Epithelial cell of prostate (primary cell): ENCODE measurements at regions not wholly inside any gene's neighbourhood (a gene's known extent, or its start where the extent isn't known, plus 50 kb on each side); places are given as distances from the start of the nearest gene placed in this dataset.

Experiments
- DNase-seq: peaks from one replicate; pipeline ENCODE4 v3.0.0-alpha.2; 2011; ENCODE audit warnings: low read depth, low spot score
- H3K27ac ChIP-seq: fragments of 450-650 bp; 2 replicates; pipeline ENCODE4 v1.5.1; 2017; ENCODE audit warnings: mild to moderate bottlenecking

GRCh38 chr10:33681595-33681994 is 347.1 kb upstream of the NRP1 start:
- no peak for DNase-seq
- no peak overlapping the region for H3K27ac ChIP-seq

DNA sequence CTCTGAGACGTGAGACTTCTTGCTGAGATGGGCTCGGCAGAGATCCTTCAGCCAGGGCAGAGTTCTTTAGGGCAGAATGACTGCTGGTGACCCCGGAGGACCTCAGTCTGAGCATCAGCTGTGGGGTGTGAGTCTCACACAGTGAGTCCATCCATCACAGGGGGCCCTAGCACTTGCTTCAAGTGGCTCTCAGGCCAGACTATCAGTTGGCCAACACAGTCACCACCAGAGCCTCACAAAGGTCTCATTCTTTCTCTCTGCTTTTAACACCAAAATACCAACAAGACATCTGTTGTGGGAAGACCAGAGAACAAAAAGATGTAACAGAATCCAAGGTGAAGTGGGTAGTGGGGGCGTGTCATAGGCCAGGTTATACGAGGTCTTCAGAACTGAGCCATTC is 345.6 kb upstream of the NRP1 start:
- no peak overlapping the region for H3K27ac ChIP-seq
- no peak for DNase-seq

GRCh38 chr10:33676606-33677339 is 342.3 kb upstream of the NRP1 start:
- no peak overlapping the region for H3K27ac ChIP-seq
- no peak for DNase-seq

- no peak for DNase-seq
- peak overlapping the region; percentile 15 for H3K27ac ChIP-seq
Observed at GRCh38 chr10:33674986-33675599, 340.6 kb upstream of the NRP1 start.

- no peak for DNase-seq
- H3K27ac ChIP-seq = no peak overlapping the region
Observed at GRCh38 chr10:33674491-33674890, 340.0 kb upstream of the NRP1 start.

DNA sequence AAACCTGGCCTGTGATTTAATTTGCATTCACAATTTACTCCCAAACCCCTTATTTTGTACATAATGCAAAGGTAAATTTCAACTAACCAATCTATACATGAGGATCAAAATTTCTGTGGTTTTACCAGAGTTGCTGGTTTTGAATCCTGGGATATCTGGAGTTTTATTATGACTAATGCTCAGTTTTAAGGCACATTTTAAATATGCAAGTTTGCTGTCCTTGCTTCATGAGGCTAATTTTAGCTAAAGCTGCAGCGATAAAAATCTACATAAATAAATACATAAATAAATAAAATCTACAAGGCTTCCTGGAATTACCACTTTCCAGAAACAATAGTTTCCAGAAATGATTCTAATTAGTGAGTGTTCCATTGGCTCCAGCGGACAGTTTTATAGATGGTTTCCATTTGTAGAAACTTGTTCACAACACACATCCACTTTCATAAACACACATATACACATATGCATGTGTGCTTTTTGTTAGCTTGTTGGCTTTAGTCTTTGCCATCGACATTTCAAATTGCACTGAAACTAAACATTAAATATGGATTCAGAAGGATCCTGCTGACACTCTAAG is 339.5 kb upstream of the NRP1 start:
- no peak for DNase-seq
- no peak overlapping the region for H3K27ac ChIP-seq

DNA sequence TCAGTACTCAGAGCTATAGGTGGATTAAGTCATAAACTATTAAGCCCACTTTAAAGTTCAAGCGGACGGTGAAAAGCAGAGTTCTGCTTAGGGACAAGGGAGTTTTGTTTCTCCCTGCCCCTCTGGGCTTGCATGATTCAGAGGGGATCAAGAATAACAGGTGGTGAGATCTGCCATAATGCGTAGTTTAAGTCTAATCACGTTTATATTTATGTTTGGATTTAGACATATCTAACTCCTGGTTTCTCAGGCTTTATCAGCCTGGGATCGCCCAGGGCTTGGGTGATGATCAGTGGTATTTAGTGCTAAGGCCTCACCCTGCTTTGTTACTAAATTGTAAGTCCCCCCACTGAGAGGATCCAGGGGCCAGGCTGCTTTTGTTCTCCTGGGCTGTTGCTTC is 335.4 kb upstream of the NRP1 start:
- H3K27ac ChIP-seq = no peak overlapping the region
- no peak for DNase-seq

- no peak overlapping the region for H3K27ac ChIP-seq
- no peak for DNase-seq
Observed at GRCh38 chr10:33666686-33667480, 332.4 kb upstream of the NRP1 start.

- H3K27ac ChIP-seq = no peak overlapping the region
- no peak for DNase-seq
Observed at GRCh38 chr10:33665501-33665900, 331.0 kb upstream of the NRP1 start.

DNA sequence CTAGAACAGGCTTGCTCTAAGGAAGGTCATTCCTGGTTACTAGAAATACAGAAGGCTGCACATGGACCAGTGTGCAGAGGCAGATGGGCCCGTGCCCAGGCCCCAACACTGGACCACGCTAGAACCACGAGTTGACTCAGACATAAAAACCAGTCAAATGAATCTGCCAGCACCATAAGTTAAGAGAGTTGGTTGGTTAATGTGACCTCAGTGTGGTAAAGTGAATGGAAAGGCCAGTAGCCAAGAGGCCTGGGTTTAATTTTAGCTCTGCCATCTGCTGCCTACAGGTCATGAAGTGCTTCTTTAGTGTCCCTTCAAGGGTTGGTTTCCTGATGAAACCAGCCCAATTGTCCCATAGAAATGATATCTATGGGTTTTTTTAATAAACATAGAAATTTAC is 329.6 kb upstream of the NRP1 start:
- no peak for DNase-seq
- H3K27ac ChIP-seq = no peak overlapping the region

DNA sequence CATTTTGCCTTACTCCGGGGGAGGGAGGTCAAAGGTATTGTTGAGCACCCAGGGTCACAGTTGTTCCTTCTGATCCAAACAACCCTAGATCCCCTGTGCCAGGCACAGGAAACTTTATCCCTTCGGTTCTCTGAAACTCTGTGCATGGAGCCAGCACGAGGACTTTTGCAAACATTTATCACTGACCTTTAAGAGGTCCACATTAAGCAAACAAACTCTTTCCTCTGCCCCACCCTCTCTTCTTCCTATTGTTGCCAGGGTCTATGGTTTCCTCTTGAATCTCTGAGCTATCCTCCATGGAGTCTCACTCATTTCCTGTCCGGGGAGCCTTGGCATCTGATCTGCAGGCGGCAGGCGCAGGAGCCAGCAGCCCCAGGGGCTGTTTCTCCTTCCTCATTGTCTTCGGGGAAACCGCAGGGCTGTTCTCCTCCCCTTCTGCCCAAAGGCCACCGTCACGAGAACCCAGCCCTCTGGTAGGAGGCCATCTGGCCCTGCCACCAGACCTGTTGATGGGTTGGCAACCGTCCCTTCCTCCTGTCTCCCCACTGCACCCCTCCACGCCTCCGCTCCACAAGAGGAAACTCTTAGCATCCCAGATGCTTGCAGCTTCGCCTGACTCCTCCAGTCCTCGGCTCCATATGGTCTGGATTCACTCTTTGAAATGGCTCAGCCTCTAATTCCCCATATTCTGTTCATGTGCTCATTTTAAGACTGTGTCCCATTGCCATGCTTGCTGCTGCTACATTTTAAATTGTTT is 327.3 kb upstream of the NRP1 start:
- H3K27ac ChIP-seq = peak overlapping the region; percentile 26
- DNase-seq = no peak

DNA sequence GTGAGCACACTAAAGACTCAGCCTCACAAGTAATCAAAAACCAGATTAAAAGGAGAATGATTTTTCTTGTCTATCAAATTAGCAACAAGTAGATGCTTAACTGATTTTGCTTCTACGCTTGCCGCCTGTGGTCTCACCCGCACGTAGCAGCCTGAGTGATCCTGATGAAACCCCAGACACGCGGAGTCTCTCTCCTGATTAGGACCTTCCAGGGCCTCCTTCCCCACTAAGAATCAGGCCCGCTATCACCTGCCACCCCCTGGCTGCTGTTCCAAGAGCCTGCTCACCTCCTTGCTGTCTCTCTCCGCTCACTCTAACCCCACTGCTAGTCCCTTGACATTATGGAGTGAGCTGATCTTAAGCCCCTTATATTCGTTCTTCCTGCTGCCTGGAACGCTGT is 325.9 kb upstream of the NRP1 start:
- H3K27ac ChIP-seq = no peak overlapping the region
- no peak for DNase-seq

DNA sequence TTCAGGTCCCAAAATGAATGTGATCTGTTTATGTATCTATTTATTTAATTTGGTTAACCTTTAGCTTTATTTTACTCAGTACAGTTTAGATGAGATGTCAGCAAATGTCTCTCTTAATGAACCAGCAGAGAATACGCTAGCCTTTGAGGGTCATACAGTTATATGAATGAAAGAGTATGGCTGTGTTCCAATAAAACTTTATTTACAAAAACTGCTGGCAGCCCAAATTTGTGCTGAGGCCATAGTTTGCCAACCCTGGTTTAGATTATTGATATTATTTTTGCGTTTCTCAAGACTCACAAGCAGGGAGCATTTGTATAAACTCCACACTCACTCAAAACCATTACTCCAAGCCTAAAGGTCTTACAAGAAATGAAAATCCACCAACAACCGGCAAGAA is 323.4 kb upstream of the NRP1 start:
- no peak overlapping the region for H3K27ac ChIP-seq
- no peak for DNase-seq

DNA sequence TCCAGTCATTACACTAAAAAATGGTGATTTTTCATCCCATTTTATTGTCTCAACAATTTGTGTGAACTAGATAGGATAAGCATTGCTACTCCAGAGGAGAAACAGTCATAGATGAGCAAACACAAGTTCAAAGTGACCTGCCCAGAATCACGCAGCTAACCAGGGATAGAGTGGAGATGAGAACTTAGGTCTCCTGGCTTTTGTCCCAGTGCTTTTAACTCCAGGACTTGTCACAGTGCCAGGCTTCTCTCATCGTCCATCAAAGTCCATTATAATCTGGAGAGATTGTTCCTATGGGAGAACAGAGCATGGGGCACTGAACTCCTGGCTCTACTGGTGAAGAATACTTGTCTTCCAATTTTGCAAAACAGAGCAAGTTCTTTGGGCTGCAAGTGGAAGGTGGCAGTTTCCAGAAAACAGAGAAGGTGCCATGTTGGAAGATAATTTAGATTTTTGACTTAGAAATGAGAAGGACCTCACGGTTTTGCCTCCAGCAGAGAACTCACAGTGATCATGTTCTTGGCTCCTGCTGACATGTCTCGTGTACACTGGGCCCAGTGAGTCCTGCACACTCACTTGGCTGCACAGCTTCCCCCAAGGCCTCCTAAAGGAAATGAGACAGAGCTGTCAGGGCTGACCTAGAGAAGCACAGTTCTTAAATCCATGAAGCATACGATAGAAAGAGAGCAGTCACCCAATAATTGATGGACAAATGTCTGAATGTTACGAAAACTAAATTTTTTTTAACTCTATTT is 322.9 kb upstream of the NRP1 start:
- H3K27ac ChIP-seq = no peak overlapping the region
- DNase-seq = no peak

DNA sequence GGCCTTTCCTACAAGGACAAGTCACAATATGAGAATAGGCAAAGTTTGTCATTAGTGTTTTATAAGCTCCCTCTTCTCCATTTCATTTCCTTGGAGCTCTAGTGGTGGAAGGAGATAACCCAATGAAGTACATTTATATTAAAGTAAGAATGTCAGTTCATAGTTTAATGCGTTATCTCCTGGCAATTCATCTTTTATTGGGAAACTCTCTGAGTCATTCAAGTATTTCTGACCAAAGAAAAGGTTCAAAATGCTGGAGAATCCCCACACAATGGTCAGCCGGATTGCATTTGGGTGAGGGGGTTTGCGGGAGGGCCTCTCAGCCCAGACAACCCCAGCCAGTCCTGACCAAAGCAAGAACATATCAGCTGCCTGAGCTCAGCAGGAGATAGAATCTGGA is 321.5 kb upstream of the NRP1 start:
- DNase-seq = no peak
- H3K27ac ChIP-seq = no peak overlapping the region

- H3K27ac ChIP-seq = no peak overlapping the region
- DNase-seq = no peak
Observed at GRCh38 chr10:33655165-33655815, 320.8 kb upstream of the NRP1 start.

DNA sequence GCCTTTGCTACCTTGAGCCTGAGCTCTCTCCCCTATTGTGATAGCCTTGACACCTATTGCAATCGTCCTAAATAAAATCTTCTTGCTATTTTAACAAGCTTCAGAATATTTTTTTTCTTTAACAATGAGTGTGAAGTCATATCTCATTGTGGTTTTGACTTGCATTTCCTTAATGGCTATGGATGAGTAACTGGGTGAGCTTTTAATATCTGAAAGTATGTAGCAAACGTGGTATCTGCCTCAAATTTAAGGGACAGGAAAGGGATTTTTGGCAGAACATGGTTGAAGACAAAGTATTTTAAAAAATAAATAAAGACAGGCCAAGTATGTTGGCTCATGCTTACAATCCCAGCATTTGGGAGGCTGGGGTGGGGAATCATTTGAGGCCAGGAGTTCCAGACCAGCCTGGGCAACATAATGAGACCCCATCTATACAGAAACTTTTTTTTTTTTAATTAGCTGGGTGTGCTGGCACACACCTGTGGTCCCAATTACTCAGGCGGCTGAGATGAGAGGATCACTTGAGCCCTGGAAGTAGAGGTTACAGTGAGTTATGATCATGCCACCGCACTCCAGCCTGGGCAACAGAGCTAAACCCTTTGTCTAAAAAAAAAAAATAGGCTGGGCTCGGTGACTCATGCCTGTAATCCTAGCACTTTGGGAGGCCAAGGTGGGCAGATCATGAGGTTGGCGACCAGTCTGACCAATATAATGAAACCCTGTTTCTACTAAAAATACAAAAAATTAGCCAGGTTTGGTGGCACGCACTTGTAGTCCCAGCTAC is 319.3 kb upstream of the NRP1 start:
- DNase-seq = no peak
- peak overlapping the region; percentile 66 for H3K27ac ChIP-seq

DNA sequence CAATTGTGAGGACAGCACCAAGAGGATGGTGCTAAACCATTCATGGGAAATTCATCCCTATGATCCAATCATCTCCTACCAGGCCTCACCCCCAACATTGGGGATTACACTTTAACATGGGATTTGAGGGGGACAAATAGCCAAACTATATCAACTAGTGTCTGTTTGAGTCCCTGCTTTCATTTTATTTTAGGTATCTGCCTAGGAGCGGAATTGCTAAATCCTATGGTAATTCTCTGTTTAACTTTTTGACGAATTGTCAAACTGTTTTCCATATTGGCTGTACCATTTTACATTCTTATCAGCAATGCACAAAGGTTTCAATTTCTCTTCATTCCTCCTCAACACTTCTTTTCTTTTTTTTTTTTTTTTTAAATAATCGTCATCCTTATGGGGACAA is 318.4 kb upstream of the NRP1 start:
- no peak for DNase-seq
- no peak overlapping the region for H3K27ac ChIP-seq
